HepG2 (cell line): ENCODE measurements at regions not wholly inside any gene's neighbourhood (a gene's known extent, or its start where the extent isn't known, plus 50 kb on each side); places are given as distances from the start of the nearest gene placed in this dataset.

Source experiments
- CCDC6 ChIP-seq: sonication (generic); formaldehyde crosslinking; IDR thresholded peaks from 2 replicates; pipeline ENCODE4 v1.8.1; 2022; ENCODE audit warnings: mild to moderate bottlenecking, missing genetic modification reagents, moderate library complexity
- CTCF ChIP-seq: sonication (generic); formaldehyde crosslinking; IDR thresholded peaks from 2 replicates; pipeline ENCODE4 v1.5.0; 2020; ENCODE audit warnings: mild to moderate bottlenecking, missing genetic modification reagents, moderate library complexity
- EP300 ChIP-seq, 3 experiments: sonication (generic) in 1 of 3; formaldehyde crosslinking in 1 of 3; IDR thresholded peaks; 2 replicates each; pipeline versions ENCODE4 v1.5.1 to v1.6.1; 2011 to 2020; ENCODE audit warnings: low read depth in 2 of 3, low read length in 2 of 3, borderline replicate concordance in 1 of 3, improper control_type of control experiment in 1 of 3, mild to moderate bottlenecking in 1 of 3, missing genetic modification reagents in 1 of 3, moderate library complexity in 1 of 3
- SP4 ChIP-seq: sonication (generic); formaldehyde crosslinking; IDR thresholded peaks from 2 replicates; pipeline ENCODE4 v1.8.1; 2023; ENCODE audit warnings: mild to moderate bottlenecking, missing genetic modification reagents
- ZBTB7A ChIP-seq: sonication (generic); formaldehyde crosslinking; IDR thresholded peaks from 2 replicates; pipeline ENCODE4 v1.8.0; 2022; ENCODE audit warnings: mild to moderate bottlenecking, missing genetic modification reagents
- ZNF274 ChIP-seq: sonication (generic); formaldehyde crosslinking; IDR thresholded peaks from 2 replicates; pipeline ENCODE4 v1.5.1; 2020; ENCODE audit warnings: mild to moderate bottlenecking, missing genetic modification reagents

GRCh38 chr1:117782056-117782455 is 147.4 kb downstream of the GDAP2 start:
- TF ChIP-seq ZBTB7A (CRISPR knock-in tag) (no peak), ZNF274 (no peak), CCDC6 (CRISPR knock-in tag) (no peak), SP4 (CRISPR knock-in tag) (no peak), CTCF (no peak), EP300 (IDR thresholded peaks at IDR 0.05; ENCODE audit: low read depth in 2 of 2, low read length in 2 of 2) (no peak), EP300 (CRISPR knock-in tag; IDR thresholded peaks at IDR 0.05; ENCODE audit: borderline replicate concordance) (no peak)
